ENCODE measurements at regions not wholly inside any gene's neighbourhood (a gene's known extent, or its start where the extent isn't known, plus 50 kb on each side); places are given as distances from the start of the nearest gene placed in this dataset.
"Not testable (repeated sequence)": the region's sequence is repeated elsewhere in the genome, so short reads cannot be mapped to it uniquely, and the experiment has no call there.

DNA sequence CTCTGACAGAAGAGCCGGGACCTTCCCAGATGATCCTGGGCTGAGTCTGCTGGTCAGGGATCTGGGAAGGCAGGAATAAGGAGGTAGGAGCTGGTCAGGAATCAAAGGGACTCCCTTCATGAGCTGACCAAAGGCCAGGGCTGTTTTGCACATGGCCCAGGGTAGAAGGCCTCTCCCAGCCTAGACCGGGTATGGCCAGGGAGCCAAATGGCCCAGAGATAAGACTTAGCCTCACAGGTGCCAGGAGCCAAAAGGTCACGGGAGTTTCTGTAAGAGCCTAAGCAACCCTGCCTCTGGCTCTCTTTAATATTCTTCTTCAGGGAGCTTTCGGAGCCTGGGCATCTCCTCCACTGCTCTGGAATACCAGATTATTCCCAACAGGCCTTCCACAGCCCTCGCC is 191.3 kb upstream of the PWP1 start:
- no peak for DNase-seq (ENCODE audit: low read depth in 2 of 2)

DNA sequence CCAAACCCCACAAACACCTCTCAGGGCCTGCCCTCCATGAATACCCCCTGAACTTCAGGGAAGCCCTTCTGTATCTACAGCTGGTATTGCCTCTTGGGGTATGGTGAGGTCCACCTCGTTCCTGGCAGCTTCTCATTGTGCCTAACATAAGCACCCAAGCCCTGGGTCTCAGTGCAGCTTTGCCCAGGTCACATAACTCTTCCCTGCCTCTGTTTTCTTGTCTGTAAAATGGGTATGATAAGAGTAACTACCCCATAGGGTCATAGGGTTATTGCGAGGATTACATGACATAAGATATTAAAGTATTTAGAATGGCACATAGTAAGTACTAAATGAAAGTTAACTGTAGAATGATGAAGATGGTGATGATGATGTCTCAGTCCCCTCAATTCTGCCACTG is 190.0 kb upstream of the PWP1 start:
- no peak for DNase-seq (ENCODE audit: low read depth in 2 of 2)

GRCh38 chr12:107497231-107497630 is 188.4 kb upstream of the PWP1 start:
- no peak for DNase-seq (ENCODE audit: low read depth in 2 of 2)

DNA sequence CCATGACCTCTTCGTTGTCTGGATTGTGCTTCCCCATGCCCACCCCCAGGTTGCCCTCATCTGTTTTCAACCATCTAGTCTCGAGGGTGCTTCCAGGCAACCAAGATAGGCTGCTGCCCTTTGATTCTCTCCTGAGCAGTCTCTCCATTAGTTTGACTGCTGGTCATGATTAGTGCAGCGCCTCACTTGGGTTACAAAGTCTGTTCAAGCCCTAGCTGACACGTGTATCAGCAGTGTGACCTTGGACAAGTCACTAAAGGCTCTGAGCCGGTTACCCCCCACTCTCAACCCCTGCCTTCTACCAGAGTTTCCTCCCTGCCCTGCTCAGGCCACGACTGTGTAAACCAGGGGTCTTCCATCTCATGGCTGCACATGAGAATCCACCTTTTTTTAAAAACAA is 185.3 kb upstream of the PWP1 start:
- DNase-seq (ENCODE audit: low read depth in 2 of 2), result no peak

- no peak for DNase-seq (ENCODE audit: low read depth in 2 of 2)
These were observed 183.9 kb upstream of the PWP1 start for GRCh38 chr12:107501681-107502080.

DNA sequence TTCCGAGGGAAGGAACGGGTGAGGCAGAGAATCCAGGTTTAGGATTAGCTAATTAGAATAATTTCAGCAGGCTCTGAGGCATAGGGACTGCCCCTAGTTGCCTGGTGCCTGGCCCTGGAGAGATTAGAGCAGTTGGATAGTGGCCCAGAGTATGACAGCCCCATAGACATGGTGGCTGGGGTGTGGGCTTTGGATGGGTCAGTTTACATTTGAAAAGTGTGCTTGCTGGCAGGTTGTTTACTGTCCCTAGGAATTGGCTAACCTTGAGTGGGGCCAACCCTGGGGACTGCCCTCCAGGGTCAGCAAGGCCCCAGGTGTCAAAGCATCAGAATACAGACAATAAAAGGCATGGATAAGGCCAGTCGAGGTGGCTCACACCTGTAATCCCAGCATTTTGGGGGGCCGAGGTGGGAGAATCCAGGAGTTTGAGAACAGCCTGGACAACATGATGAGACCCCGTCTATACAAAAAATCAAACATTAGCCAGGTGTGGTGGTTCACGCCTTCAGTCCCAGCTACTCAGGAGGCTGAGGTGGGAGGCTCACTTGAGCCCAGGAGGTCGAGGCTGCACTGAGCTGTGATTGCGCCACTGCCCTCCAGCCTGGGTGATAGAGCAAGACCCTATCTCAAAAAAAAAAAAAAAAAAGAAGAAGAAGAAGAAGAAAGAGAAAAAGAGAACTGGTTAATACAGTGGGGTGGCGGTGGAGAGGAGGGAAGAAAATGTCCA is 182.3 kb upstream of the PWP1 start:
- no peak for DNase-seq (ENCODE audit: low read depth in 2 of 2)

- no peak for DNase-seq (ENCODE audit: low read depth in 2 of 2)
These were observed 181.4 kb upstream of the PWP1 start for GRCh38 chr12:107503887-107504885.

DNA sequence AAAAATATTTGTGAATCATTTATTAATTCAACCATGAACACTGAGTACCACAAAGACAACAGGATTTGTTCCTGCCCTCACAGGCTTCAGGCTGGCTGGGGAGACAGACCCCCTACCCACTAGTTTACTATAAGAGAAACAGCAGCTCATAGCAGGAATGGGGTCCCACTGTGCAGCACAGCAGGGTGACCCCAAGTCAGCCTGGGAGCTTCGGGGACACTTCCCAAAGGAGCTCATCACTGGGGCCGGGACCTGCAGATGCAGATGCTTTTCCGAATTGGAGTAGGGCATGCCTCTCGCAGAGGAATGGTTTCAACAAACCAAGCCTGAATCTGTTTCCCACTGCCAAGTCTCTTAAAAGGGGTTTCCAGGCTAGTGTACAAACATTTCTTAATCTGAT is 176.2 kb upstream of the PWP1 start:
- DNase-seq (ENCODE audit: low read depth in 2 of 2), result no peak

- DNase-seq (ENCODE audit: low read depth in 2 of 2), result no peak
These were observed 175.4 kb upstream of the PWP1 start for GRCh38 chr12:107510211-107510610.

- no peak for DNase-seq (ENCODE audit: low read depth in 2 of 2)
These were observed 174.3 kb upstream of the PWP1 start for GRCh38 chr12:107511292-107511691.

GRCh38 chr12:107512391-107512790 is 173.2 kb upstream of the PWP1 start:
- no peak for DNase-seq (ENCODE audit: low read depth in 2 of 2)

- DNase-seq (ENCODE audit: low read depth in 2 of 2), result no peak
These were observed 172.4 kb upstream of the PWP1 start for GRCh38 chr12:107513184-107513583.

DNA sequence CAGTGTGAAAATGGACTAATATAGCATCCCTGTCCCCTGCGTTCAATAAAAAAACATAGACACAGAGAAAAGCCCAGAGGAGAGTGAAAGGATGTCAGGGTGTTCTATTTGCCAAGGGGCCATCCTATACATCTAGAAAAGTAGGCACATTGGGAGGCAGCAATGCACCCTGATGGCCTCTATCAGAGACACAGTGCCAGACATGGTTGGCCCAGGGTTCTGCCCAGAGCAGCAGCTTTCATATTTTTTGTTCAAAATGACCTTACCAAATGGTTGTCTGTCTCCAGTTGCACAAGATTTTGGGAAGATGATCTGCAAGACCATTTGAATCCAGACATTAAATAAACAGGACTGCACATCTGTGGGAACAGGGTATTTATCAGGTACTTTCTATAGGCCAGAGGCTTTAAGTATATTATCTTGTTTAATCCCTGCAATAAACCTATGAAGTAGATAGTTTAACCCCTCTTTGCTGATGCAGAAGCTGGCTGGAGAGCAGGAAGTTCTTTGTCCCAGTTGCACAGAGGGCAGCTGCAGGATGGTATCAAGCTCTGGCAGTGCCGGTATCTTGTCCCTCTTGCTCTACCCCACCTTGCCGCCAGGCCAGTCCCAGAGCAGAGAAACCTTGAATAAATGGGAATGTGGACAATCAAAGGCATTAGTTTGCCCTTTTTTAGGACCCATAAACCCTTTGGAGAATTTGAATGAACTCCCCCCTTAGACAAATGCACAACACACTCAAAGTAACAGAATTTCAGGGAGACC is 171.8 kb upstream of the PWP1 start:
- no peak for DNase-seq (ENCODE audit: low read depth in 2 of 2)

DNA sequence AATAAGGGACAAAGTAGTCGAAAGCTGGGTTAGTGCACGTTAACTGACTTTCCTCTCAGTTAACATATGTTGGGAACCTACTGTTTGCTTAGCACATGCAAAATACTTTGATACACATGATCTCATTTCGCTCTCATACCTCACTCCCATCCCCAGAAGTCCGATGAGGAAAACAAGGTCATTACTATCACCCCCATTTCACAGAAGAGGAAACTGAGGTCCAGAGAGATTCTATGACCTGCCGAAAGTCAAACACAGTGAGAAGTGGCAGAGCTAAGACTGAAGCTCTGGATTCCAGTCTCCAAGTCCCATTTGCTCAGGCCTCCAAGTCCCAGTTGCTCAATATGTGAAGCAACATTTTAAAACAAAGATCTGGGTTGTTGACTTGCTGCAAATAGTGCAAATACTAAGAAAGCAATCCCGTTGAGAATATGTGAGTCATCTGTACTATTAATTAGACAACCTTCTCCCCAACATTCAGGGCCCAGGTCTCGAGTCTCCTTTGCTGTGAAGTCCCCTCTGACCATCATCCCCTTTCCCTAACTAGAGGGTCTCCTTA is 170.6 kb upstream of the PWP1 start:
- no peak for DNase-seq (ENCODE audit: low read depth in 2 of 2)

DNA sequence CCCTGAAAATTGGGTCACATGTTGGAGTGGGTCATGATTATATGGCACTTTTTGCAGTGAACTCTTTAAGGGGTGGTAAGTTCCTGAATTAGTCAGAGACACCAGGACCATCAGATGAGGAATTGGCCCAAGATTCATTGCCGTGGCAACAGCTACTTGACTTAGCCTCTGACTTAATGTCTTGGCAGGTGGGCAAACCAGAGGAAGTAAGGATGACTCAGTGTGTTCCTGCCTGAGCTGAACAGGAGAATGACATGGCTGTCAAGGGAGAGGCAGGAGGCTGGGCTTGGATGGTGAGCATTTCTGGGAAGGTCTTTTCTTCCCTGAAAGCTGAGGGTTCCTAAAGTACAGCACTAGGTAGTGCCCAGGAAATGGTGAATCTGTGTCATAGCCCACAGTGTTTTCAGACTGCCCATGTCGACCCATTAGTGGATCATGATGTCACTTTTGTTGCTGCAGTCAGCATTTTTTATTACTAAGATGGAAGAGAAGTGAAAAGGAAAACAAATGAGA is 170.1 kb upstream of the PWP1 start:
- no peak for DNase-seq (ENCODE audit: low read depth in 2 of 2)

DNA sequence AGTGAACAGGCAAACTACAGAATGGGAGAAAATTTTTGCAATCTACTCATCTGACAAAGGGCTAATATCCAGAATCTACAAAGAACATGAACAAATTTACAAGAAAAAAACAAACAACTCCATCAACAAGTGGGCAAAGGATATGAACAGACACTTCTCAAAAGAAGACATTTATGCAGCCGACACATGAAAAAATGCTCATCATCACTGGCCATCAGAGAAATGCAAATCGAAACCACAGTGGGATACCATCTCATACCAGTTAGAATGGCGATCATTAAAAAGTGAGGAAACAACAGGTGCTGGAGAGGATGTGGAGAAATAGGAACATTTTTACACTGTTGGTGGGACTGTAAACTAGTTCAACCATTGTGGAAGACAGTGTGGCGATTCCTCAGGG is 167.8 kb upstream of the PWP1 start:
- not testable (repeated sequence) for DNase-seq (ENCODE audit: low read depth in 2 of 2)

DNA sequence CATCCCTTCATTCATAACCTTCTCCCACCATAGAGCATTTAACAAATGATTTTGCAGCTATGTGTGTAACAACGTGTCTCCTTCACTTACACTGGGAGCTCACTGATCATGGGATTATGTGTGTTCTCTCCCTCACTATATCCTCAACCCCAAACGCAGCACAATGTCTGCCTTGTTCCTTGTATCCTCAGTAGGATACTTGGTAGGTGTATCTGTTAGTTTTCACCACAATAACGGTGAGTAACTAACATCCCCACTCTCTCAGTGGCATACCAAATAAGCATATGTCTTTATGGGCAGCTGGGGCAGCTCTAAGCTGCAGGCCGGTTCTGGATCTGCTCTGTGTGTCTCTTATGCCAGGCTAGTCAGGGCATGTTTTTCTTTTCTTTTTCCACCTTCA is 166.7 kb upstream of the PWP1 start:
- DNase-seq (ENCODE audit: low read depth in 2 of 2), result no peak

GRCh38 chr12:107519906-107520859 is 165.4 kb upstream of the PWP1 start:
- DNase-seq (ENCODE audit: low read depth in 2 of 2), result no peak

DNA sequence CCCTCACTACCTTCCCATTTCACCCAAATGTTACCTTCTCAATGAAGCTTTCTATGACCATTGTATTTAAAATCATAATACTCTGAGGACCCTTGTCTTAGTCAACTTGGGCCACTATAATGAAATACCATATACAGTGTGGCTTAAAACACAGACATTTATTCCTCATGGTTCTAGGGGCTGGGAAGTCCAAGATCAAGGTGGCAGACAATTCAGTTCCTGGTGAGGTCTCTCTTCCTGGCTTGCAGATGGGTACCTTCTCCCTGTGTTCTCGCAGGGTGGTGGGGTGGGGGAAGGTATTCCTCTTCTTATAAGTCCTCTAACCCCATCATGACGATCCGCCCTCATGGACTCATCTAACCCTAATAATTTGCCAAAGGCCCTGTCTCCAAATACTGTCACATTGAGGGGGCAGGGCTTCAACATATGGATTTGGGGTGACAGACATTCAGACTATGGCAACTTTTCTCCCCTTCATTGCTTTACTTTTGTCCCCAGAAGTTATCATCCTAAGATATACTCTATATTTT is 163.7 kb upstream of the PWP1 start:
- DNase-seq (ENCODE audit: low read depth in 2 of 2), result no peak
